Activated naive CD8-positive, alpha-beta T cell (primary cell): ENCODE measurements at regions not wholly inside any gene's neighbourhood (a gene's known extent, or its start where the extent isn't known, plus 50 kb on each side); places are given as distances from the start of the nearest gene placed in this dataset.

Experiments
- H3K27ac Mint-ChIP-seq: one replicate; pipeline ENCODE4 v1.8.0; 2021; ENCODE audit warnings: mixed read lengths
- H3K27me3 Mint-ChIP-seq: one replicate; pipeline ENCODE4 v1.8.0; 2021; ENCODE audit warnings: mixed read lengths
- H3K36me3 Mint-ChIP-seq: one replicate; pipeline ENCODE4 v1.8.0; 2021; ENCODE audit warnings: mixed read lengths
- H3K4me1 Mint-ChIP-seq: one replicate; pipeline ENCODE4 v1.8.0; 2021; ENCODE audit warnings: low read depth, mixed read lengths
- H3K4me3 Mint-ChIP-seq: one replicate; pipeline ENCODE4 v1.8.0; 2021; ENCODE audit warnings: mild to moderate bottlenecking, mixed read lengths
- H3K9me3 Mint-ChIP-seq: one replicate; pipeline ENCODE4 v1.8.0; 2021; ENCODE audit warnings: low read depth, mixed read lengths

- Mint-ChIP-seq H3K4me1 (peaks cover 2% of the 10 kb centered on the region), H3K9me3 (no peaks in the 10 kb centered on the region), H3K36me3 (no peaks in the 10 kb centered on the region), H3K4me3 (no peak overlapping the region), H3K27ac (no peak overlapping the region), H3K27me3 (no peaks in the 10 kb centered on the region)
Measured at GRCh38 chr16:85497622-85498314, 115.4 kb upstream of the GSE1 start.

DNA sequence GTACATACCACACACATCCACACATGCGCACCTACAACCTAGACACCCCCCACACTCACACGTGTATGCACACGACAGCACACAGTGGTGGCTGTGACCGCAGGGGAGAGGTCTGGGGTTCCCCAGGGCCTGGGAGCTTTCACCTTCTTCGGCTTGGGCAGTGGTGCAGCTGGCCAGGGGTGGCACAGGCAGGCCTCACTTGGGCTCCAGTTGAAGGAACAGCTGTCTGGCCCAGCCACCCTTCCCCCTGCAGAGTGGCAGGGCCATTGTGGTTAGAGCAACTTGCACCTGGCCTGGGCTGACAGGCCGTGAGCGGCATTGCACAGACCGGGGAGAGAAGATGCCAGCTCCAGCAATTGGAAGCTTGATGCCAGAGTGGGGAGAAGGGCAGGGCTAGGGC, 114.5 kb upstream of the GSE1 start:
- Mint-ChIP-seq H3K4me1 (no peaks in the 10 kb centered on the region), H3K27me3 (no peaks in the 10 kb centered on the region), H3K27ac (no peak overlapping the region), H3K4me3 (no peak overlapping the region), H3K36me3 (no peaks in the 10 kb centered on the region), H3K9me3 (no peaks in the 10 kb centered on the region)

- Mint-ChIP-seq H3K27me3 (no peaks in the 10 kb centered on the region), H3K9me3 (no peaks in the 10 kb centered on the region), H3K4me1 (no peaks in the 10 kb centered on the region), H3K4me3 (no peak overlapping the region), H3K27ac (no peak overlapping the region), H3K36me3 (no peaks in the 10 kb centered on the region)
Measured at GRCh38 chr16:85500220-85500619, 112.9 kb upstream of the GSE1 start.

DNA sequence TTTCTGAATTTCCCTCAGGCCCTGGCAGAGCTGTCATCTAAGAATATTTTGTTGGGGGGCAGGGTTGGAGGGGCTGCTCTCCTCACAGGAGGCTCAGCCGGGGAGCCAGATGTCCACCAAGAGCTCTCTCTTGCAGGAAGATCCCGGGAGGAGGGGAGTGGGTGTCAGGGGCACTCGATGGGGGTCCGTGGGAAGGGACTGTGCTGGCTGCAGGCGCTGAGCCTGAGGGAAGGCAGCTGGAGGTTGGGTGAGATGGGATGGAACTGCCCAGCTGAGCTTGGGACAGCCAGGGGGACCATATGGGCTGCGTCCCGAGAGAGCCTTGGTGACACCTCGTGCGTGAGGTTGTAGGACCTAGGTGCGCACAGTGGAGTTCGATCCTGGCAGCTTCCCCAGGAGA, 111.2 kb upstream of the GSE1 start:
- H3K9me3 Mint-ChIP-seq = no peaks in the 10 kb centered on the region
- no peaks in the 10 kb centered on the region for H3K4me1 Mint-ChIP-seq
- H3K4me3 Mint-ChIP-seq = no peak overlapping the region
- no peak overlapping the region for H3K27ac Mint-ChIP-seq
- H3K27me3 Mint-ChIP-seq = no peaks in the 10 kb centered on the region
- H3K36me3 Mint-ChIP-seq = no peaks in the 10 kb centered on the region

DNA sequence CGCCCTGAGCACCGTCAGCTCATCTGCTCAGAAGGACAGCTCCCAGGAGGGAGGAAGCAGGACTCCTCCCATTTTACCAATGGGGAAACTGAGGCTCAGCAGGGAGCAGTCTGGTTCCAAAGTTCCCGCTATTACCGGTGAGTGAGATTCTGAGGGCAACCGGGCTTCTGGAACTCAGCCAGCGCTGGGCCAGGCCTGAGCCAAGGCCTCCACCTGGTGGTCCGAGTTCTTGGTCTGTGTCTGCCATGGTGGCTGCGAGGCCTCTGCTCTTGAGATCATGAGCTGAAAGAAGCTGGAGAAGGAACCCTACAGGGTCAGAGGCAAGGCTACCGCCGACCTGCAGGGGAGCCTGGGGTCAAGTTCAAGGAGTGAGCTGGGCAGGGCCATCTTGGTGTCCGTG, 110.8 kb upstream of the GSE1 start:
- Mint-ChIP-seq H3K27me3 (no peaks in the 10 kb centered on the region), H3K4me1 (no peaks in the 10 kb centered on the region), H3K27ac (no peak overlapping the region), H3K36me3 (no peaks in the 10 kb centered on the region), H3K9me3 (no peaks in the 10 kb centered on the region), H3K4me3 (no peak overlapping the region)

GRCh38 chr16:85503679-85504231, 109.4 kb upstream of the GSE1 start:
- H3K9me3 Mint-ChIP-seq = no peaks in the 10 kb centered on the region
- no peaks in the 10 kb centered on the region for H3K4me1 Mint-ChIP-seq
- no peak overlapping the region for H3K27ac Mint-ChIP-seq
- no peaks in the 10 kb centered on the region for H3K36me3 Mint-ChIP-seq
- no peaks in the 10 kb centered on the region for H3K27me3 Mint-ChIP-seq
- no peak overlapping the region for H3K4me3 Mint-ChIP-seq

GRCh38 chr16:85504242-85504641, 108.9 kb upstream of the GSE1 start:
- Mint-ChIP-seq H3K27me3 (no peaks in the 10 kb centered on the region), H3K27ac (no peak overlapping the region), H3K9me3 (no peaks in the 10 kb centered on the region), H3K36me3 (no peaks in the 10 kb centered on the region), H3K4me1 (no peaks in the 10 kb centered on the region), H3K4me3 (no peak overlapping the region)

DNA sequence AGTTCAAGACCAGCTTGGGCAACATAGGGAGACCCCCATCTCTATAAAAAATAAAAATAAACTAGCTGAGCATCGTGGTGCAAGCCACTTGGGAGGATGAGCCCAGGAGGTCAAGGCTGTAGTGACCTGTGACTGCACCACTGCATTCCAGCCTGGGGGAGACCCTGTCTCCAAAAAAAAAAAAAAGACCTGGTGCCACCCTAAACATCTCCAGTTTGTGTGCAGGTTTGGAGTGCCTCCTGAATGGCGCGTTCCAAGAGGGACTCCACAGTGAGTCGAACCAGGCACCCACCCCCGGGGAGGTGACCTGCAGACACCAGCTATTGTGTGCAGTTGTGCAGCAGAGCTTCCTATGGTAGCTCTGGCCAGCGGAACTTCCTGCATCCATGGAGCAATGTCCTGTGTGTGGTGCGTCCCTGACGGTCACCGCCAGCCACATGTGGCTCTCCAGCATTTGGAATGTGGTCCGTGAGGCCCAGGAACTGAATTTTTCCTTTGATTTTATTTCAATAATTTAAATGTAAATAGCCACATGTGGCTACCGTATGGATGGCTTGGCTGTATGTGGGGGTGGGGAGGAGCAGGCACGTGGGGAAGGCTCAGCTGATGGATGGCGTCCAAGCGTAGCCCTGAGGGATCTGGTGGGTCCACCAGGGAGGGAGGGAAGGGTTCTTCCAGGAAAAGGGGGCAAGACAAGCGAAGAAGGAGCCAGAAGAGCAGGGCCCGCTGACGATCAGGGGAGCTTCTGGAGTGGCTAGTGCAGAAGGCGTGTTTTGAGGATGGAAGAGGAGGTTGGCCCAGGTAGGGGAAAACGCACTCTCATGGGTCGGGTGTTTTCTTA, 107.1 kb upstream of the GSE1 start:
- H3K27ac Mint-ChIP-seq = no peak overlapping the region
- H3K4me1 Mint-ChIP-seq = no peaks in the 10 kb centered on the region
- H3K36me3 Mint-ChIP-seq = no peaks in the 10 kb centered on the region
- H3K9me3 Mint-ChIP-seq = no peaks in the 10 kb centered on the region
- H3K27me3 Mint-ChIP-seq = no peaks in the 10 kb centered on the region
- H3K4me3 Mint-ChIP-seq = no peak overlapping the region

- Mint-ChIP-seq H3K36me3 (no peaks in the 10 kb centered on the region), H3K27ac (no peak overlapping the region), H3K4me3 (no peak overlapping the region), H3K4me1 (no peaks in the 10 kb centered on the region), H3K9me3 (no peaks in the 10 kb centered on the region), H3K27me3 (no peaks in the 10 kb centered on the region)
Measured at GRCh38 chr16:85506635-85506911, 106.5 kb upstream of the GSE1 start.

DNA sequence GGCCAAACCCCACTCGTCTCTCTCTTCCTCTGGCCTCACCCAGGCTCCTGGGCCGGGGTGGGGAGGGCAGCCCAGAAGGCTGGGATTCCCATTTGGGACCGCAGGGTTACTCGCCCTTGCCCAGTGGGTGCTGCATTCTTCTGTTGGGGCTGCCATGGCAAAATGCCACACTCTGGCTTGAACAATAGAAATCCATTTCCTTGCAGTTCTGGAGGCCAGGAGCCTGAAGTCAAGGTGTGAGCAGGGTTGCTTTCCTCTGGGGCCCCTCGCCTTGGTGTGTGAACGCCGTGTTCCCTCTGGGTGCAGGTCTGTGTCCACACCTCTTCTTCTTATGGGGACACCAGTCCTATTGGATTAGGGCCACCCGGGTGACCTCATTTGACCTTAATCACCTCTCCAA, 105.8 kb upstream of the GSE1 start:
- no peak overlapping the region for H3K27ac Mint-ChIP-seq
- no peaks in the 10 kb centered on the region for H3K9me3 Mint-ChIP-seq
- H3K4me1 Mint-ChIP-seq = no peaks in the 10 kb centered on the region
- H3K27me3 Mint-ChIP-seq = no peaks in the 10 kb centered on the region
- no peak overlapping the region for H3K4me3 Mint-ChIP-seq
- H3K36me3 Mint-ChIP-seq = no peaks in the 10 kb centered on the region

GRCh38 chr16:85508388-85508787, 104.7 kb upstream of the GSE1 start:
- no peaks in the 10 kb centered on the region for H3K27me3 Mint-ChIP-seq
- H3K9me3 Mint-ChIP-seq = no peaks in the 10 kb centered on the region
- H3K4me3 Mint-ChIP-seq = no peak overlapping the region
- H3K36me3 Mint-ChIP-seq = no peaks in the 10 kb centered on the region
- no peaks in the 10 kb centered on the region for H3K4me1 Mint-ChIP-seq
- H3K27ac Mint-ChIP-seq = no peak overlapping the region

GRCh38 chr16:85508993-85509392, 104.1 kb upstream of the GSE1 start:
- Mint-ChIP-seq H3K36me3 (no peaks in the 10 kb centered on the region), H3K27me3 (no peaks in the 10 kb centered on the region), H3K4me1 (no peaks in the 10 kb centered on the region), H3K27ac (no peak overlapping the region), H3K4me3 (no peak overlapping the region), H3K9me3 (no peaks in the 10 kb centered on the region)

DNA sequence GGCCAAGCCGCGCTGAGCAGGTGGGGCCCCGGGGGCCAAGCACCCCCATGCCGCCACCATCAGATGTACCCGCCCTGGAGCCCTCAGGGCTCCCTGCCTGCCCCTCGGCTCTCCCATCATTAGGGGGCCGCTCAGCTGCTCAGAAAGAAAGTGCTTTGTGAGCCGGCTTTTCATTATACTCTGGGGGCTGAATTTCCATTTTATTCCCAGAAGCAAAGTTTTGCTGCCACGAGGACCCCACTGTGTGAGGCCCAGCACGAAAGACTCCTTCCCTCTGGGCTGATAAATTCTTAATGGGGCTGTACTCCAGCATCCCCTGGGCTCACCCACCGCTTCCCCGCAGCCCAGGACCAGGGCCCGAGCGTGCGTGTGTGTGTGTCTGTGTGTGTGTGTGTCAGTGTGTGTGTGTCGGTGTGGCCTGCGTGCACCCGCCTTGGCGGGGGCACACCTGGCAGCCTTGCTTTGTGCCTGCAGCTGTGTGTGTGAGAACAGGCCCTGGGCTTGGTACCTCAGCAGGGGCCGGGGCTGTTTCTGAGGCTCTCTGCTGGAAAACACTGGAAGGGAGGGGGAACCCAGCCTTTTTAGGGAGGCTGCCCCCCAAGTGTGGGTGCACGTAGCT, 103.0 kb upstream of the GSE1 start:
- Mint-ChIP-seq H3K27me3 (no peaks in the 10 kb centered on the region), H3K4me1 (no peaks in the 10 kb centered on the region), H3K4me3 (no peak overlapping the region), H3K36me3 (no peaks in the 10 kb centered on the region), H3K27ac (no peak overlapping the region), H3K9me3 (no peaks in the 10 kb centered on the region)

GRCh38 chr16:85511938-85512807, 100.9 kb upstream of the GSE1 start:
- Mint-ChIP-seq H3K36me3 (no peaks in the 10 kb centered on the region), H3K4me1 (no peaks in the 10 kb centered on the region), H3K27me3 (no peaks in the 10 kb centered on the region), H3K4me3 (no peak overlapping the region), H3K9me3 (no peaks in the 10 kb centered on the region), H3K27ac (no peak overlapping the region)

DNA sequence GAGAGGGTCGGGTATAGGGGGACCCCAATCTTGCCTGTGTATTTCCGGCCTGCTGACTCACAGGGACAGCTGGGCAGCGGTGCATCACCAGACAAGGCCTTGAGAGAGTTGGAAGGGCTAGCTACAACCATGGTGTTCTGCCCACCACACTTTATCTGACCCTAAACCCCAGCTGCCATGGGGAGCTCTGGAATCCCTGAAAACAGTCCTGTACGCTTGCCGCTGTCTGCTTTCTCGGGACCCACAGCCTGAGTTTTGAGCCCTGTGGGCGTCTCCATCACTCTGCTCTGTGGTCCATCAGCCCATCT, 100.4 kb upstream of the GSE1 start:
- no peak overlapping the region for H3K4me3 Mint-ChIP-seq
- H3K9me3 Mint-ChIP-seq = no peaks in the 10 kb centered on the region

More for the DNA sequence above, 100.4 kb upstream of the GSE1 start:
- H3K27ac Mint-ChIP-seq = no peak overlapping the region
- H3K4me1 Mint-ChIP-seq = no peaks in the 10 kb centered on the region
- no peaks in the 10 kb centered on the region for H3K27me3 Mint-ChIP-seq
- no peaks in the 10 kb centered on the region for H3K36me3 Mint-ChIP-seq
